GM23338 (cell line): ENCODE measurements at regions not wholly inside any gene's neighbourhood (a gene's known extent, or its start where the extent isn't known, plus 50 kb on each side); places are given as distances from the start of the nearest gene placed in this dataset.

Experiments
- ATAC-seq: fragments of 200-7000 bp; cut with Tn5 transposase; 3 replicates; pipeline ENCODE4 v1.9.1; 2020
- DNase-seq: peaks from one replicate; pipeline ENCODE4 v3.0.0-alpha.2; 2015; ENCODE audit warnings: low spot score
- H2AFZ ChIP-seq: fragments of 200-600 bp; sonication (generic); 2 replicates; pipeline ENCODE4 v1.8.0; 2016; ENCODE audit warnings: antibody characterized with exemption, mild to moderate bottlenecking, moderate library complexity
- H3F3A ChIP-seq: fragments of 200-600 bp; sonication (generic); replicated peaks from 2 replicates; pipeline ENCODE4 v1.8.0; 2017; ENCODE audit warnings: antibody characterized with exemption, mixed run types, low read depth
- H3K27ac ChIP-seq: fragments of 200-600 bp; sonication (generic); 2 replicates; pipeline ENCODE4 v1.6.1; 2016; ENCODE audit warnings: low read depth
- H3K27me3 ChIP-seq: fragments of 200-600 bp; sonication (generic); 2 replicates; pipeline ENCODE4 v1.8.0; 2016; ENCODE audit warnings: mild to moderate bottlenecking, mixed run types, moderate library complexity; ENCODE audit not compliant: insufficient read depth
- H3K36me3 ChIP-seq: fragments of 200-600 bp; sonication (generic); 2 replicates; pipeline ENCODE4 v1.8.0; 2016; ENCODE audit warnings: mild to moderate bottlenecking; ENCODE audit not compliant: insufficient read depth
- H3K4me1 ChIP-seq: fragments of 200-600 bp; sonication (generic); 2 replicates; pipeline ENCODE4 v1.8.0; 2016; ENCODE audit warnings: mild to moderate bottlenecking, moderate library complexity; ENCODE audit not compliant: insufficient read depth
- H3K4me2 ChIP-seq: fragments of 200-600 bp; sonication (generic); 2 replicates; pipeline ENCODE4 v1.7.1; 2017; ENCODE audit warnings: mixed run types
- H3K4me3 ChIP-seq: fragments of 200-600 bp; sonication (generic); 2 replicates; pipeline ENCODE4 v1.6.1; 2016; ENCODE audit warnings: mixed run types
- H3K79me2 ChIP-seq: fragments of 200-600 bp; sonication (generic); replicated peaks from 2 replicates; pipeline ENCODE4 v1.8.0; 2017; ENCODE audit warnings: mild to moderate bottlenecking; ENCODE audit not compliant: insufficient read depth
- H3K9me2 ChIP-seq: fragments of 200-600 bp; sonication (generic); 2 replicates; pipeline ENCODE4 v1.8.0; 2017; ENCODE audit not compliant: insufficient read depth
- H4K20me1 ChIP-seq: fragments of 200-600 bp; sonication (generic); replicated peaks from 2 replicates; pipeline ENCODE4 v1.8.0; 2017; ENCODE audit warnings: mild to moderate bottlenecking; ENCODE audit not compliant: insufficient read depth
- H3K27ac Mint-ChIP-seq: 2 replicates; pipeline ENCODE4 v1.8.0; 2020; ENCODE audit warnings: inconsistent platforms, mild to moderate bottlenecking, moderate library complexity, mixed read lengths
- H3K27me3 Mint-ChIP-seq: 3 replicates; pipeline ENCODE4 v1.8.0; 2022; ENCODE audit warnings: low read depth, mild to moderate bottlenecking, moderate library complexity, mixed read lengths, inconsistent platforms; ENCODE audit not compliant: insufficient read depth, poor library complexity
- H3K36me3 Mint-ChIP-seq: 3 replicates; pipeline ENCODE4 v1.8.0; 2021; ENCODE audit warnings: low read depth, mild to moderate bottlenecking, inconsistent platforms, moderate library complexity, mixed read lengths
- H3K4me1 Mint-ChIP-seq: 3 replicates; pipeline ENCODE4 v1.8.0; 2020; ENCODE audit warnings: mild to moderate bottlenecking, inconsistent platforms, mixed read lengths
- H3K4me3 Mint-ChIP-seq: 3 replicates; pipeline ENCODE4 v1.8.0; 2021; ENCODE audit warnings: moderate library complexity, mild to moderate bottlenecking, inconsistent platforms, mixed read lengths
- H3K9me3 Mint-ChIP-seq: 3 replicates; pipeline ENCODE4 v1.8.0; 2020; ENCODE audit warnings: moderate library complexity, mild to moderate bottlenecking, inconsistent platforms, mixed read lengths
- CREB1 ChIP-seq: fragments of 250-450 bp; sonication (Bioruptor Pico); IDR thresholded peaks from 2 replicates; pipeline ENCODE4 v1.5.0; 2020; ENCODE audit warnings: low read depth, mild to moderate bottlenecking, moderate library complexity
- EZH2 ChIP-seq: fragments of 200-600 bp; sonication (generic); IDR thresholded peaks from one replicate; pipeline ENCODE4 v1.8.0; 2017; ENCODE audit warnings: antibody characterized with exemption, mild to moderate bottlenecking, low read depth; ENCODE audit not compliant: unreplicated experiment
- JUNB ChIP-seq: IDR thresholded peaks from one replicate; pipeline ENCODE4 v1.6.1; 2016; ENCODE audit warnings: antibody characterized with exemption; ENCODE audit not compliant: unreplicated experiment
- NANOG ChIP-seq: IDR thresholded peaks from 2 replicates; pipeline ENCODE4 v1.6.1; 2016; ENCODE audit warnings: antibody characterized with exemption, borderline replicate concordance
- POLR2AphosphoS5 ChIP-seq: IDR thresholded peaks from 2 replicates; pipeline ENCODE4 v1.6.1; 2016; ENCODE audit warnings: antibody characterized with exemption, low read depth
- STAT1 ChIP-seq: IDR thresholded peaks from one replicate; pipeline ENCODE4 v1.6.1; 2016; ENCODE audit warnings: antibody characterized with exemption; ENCODE audit not compliant: unreplicated experiment
- ZNF114 ChIP-seq: fragments of 250-450 bp; sonication (Bioruptor Pico); IDR thresholded peaks from 2 replicates; pipeline ENCODE4 v1.5.0; 2020; ENCODE audit warnings: mild to moderate bottlenecking, moderate library complexity
- ZNF331 ChIP-seq: fragments of 250-450 bp; sonication (Bioruptor Pico); IDR thresholded peaks from 2 replicates; pipeline ENCODE4 v1.5.0; 2020; ENCODE audit warnings: low read depth, mild to moderate bottlenecking, moderate library complexity
- TF ChIP-seq, protein P1 (sequence below): IDR thresholded peaks from 2 replicates; pipeline ENCODE4 v1.6.1; 2016; ENCODE audit warnings: antibody characterized with exemption
- TF ChIP-seq, protein P2 (sequence below): IDR thresholded peaks from one replicate; pipeline ENCODE4 v1.6.1; 2018; ENCODE audit warnings: antibody characterized with exemption; ENCODE audit not compliant: unreplicated experiment
- TF ChIP-seq, protein P3 (sequence below), 2 experiments: fragments of 200-600 bp in 1 of 2; sonication (generic) in 1 of 2; conservative IDR thresholded peaks; 2 replicates each; pipeline versions ENCODE4 v1.5.1 to v1.6.1; 2016 to 2017; ENCODE audit warnings: antibody characterized with exemption in 2 of 2, low read depth in 2 of 2, mild to moderate bottlenecking in 2 of 2, moderate library complexity in 1 of 2

DNA sequence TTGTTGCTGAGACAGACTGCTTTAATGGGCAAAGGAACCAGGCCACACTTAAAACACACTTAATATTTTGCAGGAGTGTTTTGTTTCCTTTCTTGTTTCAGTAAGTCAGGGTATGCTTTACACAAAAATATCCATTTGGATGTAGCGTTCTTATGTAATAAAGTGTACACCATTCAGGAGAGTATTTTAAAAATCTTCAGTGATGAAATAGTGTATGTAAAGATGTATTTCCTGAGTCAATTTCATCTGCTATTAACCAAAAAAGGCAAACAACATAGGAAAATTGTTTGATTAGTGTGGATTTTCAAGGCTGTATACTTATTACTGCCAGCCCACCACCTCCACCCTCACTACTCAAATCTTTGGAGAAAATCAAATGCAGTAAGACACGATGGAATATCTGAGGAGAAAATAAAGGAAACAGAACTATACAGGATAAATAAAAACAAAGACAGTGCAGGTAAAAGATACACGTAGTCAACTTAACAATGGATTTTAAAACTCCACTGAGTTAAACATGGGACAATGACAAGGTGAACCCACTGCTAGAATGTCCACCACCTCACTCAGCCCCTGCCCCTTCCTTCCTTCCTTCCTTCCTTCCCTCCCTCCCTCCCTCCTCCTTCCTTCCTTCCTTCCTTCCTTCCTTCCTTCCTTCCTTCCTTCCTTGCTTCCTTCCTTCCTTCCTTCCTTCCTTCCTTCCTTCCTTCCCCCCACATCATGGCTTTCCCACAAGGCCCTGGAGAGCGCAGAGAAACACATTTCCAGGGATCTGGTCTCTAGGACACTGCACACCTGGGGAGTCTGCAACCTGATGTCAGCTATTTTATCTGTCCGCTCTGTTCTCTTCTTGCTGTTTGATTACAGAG, 360.3 kb downstream of the IRS2 start:
- Histone ChIP-seq H3K27ac (no peak overlapping the region), H3K27me3 (no peaks in the 10 kb centered on the region), H3K79me2 (no peaks in the 10 kb centered on the region), H3F3A (no peaks in the 10 kb centered on the region), H3K4me1 (no peaks in the 10 kb centered on the region), H3K4me3 (no peak overlapping the region), H4K20me1 (no peaks in the 10 kb centered on the region), H2AFZ (no peak overlapping the region), H3K36me3 (no peaks in the 10 kb centered on the region), H3K9me2 (peaks cover 4% of the 10 kb centered on the region; the same call in 1 of the 2 replicates), H3K4me2 (no peak overlapping the region)
- H3K27me3 Mint-ChIP-seq, result peaks cover 4% of the 10 kb centered on the region
- no peak for ATAC-seq
- no peak overlapping the region for H3K4me3 Mint-ChIP-seq
- no peak for DNase-seq
- H3K27ac Mint-ChIP-seq, result no peak overlapping the region
- H3K9me3 Mint-ChIP-seq, result peaks cover 20% of the 10 kb centered on the region
- H3K36me3 Mint-ChIP-seq, result peaks cover 3% of the 10 kb centered on the region; the same call in 2 of the 3 replicates
- TF ChIP-seq NANOG, result no peak
- TF ChIP-seq STAT1, result no peak
- TF ChIP-seq CREB1, result no peak
- TF ChIP-seq, protein P1, sequence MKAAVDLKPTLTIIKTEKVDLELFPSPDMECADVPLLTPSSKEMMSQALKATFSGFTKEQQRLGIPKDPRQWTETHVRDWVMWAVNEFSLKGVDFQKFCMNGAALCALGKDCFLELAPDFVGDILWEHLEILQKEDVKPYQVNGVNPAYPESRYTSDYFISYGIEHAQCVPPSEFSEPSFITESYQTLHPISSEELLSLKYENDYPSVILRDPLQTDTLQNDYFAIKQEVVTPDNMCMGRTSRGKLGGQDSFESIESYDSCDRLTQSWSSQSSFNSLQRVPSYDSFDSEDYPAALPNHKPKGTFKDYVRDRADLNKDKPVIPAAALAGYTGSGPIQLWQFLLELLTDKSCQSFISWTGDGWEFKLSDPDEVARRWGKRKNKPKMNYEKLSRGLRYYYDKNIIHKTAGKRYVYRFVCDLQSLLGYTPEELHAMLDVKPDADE, result no peak
- TF ChIP-seq POLR2AphosphoS5, result no peak
- TF ChIP-seq ZNF331, result no peak
- TF ChIP-seq, protein P2, sequence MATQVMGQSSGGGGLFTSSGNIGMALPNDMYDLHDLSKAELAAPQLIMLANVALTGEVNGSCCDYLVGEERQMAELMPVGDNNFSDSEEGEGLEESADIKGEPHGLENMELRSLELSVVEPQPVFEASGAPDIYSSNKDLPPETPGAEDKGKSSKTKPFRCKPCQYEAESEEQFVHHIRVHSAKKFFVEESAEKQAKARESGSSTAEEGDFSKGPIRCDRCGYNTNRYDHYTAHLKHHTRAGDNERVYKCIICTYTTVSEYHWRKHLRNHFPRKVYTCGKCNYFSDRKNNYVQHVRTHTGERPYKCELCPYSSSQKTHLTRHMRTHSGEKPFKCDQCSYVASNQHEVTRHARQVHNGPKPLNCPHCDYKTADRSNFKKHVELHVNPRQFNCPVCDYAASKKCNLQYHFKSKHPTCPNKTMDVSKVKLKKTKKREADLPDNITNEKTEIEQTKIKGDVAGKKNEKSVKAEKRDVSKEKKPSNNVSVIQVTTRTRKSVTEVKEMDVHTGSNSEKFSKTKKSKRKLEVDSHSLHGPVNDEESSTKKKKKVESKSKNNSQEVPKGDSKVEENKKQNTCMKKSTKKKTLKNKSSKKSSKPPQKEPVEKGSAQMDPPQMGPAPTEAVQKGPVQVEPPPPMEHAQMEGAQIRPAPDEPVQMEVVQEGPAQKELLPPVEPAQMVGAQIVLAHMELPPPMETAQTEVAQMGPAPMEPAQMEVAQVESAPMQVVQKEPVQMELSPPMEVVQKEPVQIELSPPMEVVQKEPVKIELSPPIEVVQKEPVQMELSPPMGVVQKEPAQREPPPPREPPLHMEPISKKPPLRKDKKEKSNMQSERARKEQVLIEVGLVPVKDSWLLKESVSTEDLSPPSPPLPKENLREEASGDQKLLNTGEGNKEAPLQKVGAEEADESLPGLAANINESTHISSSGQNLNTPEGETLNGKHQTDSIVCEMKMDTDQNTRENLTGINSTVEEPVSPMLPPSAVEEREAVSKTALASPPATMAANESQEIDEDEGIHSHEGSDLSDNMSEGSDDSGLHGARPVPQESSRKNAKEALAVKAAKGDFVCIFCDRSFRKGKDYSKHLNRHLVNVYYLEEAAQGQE, result no peak
- no peak for TF ChIP-seq EZH2
- H3K4me1 Mint-ChIP-seq, result peaks cover 2% of the 10 kb centered on the region; the same call in 1 of the 3 replicates

DNA sequence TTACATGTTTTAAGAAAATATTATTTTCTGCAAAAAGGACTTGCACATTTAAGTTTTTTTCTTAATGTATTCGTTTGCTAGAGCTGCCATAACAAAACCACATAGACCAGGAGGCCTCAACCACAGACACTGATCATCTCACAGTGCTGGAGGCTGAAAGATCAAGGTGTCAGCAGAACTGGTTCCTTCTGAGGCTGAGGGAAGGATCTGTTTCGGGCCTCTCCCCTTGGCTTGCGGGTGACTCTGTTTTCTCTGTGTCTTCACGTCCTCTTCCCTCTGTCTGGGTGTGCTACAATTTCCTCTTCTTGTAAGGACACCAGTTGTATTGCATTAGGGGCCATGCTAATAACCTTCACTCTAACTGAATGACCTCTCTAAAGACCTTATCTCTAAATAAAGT, 364.2 kb downstream of the IRS2 start:
- Mint-ChIP-seq H3K27ac (no peak overlapping the region), H3K9me3 (no peaks in the 10 kb centered on the region), H3K36me3 (no peaks in the 10 kb centered on the region), H3K4me3 (no peak overlapping the region), H3K27me3 (no peaks in the 10 kb centered on the region), H3K4me1 (peaks cover 2% of the 10 kb centered on the region; the same call in 1 of the 3 replicates)
- ATAC-seq (no peak), DNase-seq (no peak)
- Histone ChIP-seq H3K9me2 (no peaks in the 10 kb centered on the region), H3K36me3 (no peaks in the 10 kb centered on the region), H3K4me2 (no peak overlapping the region), H3F3A (no peaks in the 10 kb centered on the region), H3K27ac (no peak overlapping the region), H4K20me1 (no peaks in the 10 kb centered on the region), H3K27me3 (no peaks in the 10 kb centered on the region), H3K4me3 (no peak overlapping the region), H2AFZ (no peak overlapping the region), H3K79me2 (no peaks in the 10 kb centered on the region), H3K4me1 (no peaks in the 10 kb centered on the region)
- TF ChIP-seq ZNF331, result no peak
- no peak for TF ChIP-seq EZH2
- TF ChIP-seq JUNB, result no peak
- TF ChIP-seq STAT1, result no peak
- no peak for TF ChIP-seq CREB1
- TF ChIP-seq, protein P2, result no peak
- TF ChIP-seq, protein P3, sequence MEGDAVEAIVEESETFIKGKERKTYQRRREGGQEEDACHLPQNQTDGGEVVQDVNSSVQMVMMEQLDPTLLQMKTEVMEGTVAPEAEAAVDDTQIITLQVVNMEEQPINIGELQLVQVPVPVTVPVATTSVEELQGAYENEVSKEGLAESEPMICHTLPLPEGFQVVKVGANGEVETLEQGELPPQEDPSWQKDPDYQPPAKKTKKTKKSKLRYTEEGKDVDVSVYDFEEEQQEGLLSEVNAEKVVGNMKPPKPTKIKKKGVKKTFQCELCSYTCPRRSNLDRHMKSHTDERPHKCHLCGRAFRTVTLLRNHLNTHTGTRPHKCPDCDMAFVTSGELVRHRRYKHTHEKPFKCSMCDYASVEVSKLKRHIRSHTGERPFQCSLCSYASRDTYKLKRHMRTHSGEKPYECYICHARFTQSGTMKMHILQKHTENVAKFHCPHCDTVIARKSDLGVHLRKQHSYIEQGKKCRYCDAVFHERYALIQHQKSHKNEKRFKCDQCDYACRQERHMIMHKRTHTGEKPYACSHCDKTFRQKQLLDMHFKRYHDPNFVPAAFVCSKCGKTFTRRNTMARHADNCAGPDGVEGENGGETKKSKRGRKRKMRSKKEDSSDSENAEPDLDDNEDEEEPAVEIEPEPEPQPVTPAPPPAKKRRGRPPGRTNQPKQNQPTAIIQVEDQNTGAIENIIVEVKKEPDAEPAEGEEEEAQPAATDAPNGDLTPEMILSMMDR (conservative IDR thresholded peaks at IDR 0.05; ENCODE audit: low read depth in 2 of 2), result no peak
- TF ChIP-seq, protein P1, result no peak
- TF ChIP-seq ZNF114 (CRISPR knock-in tag), result no peak
